ENCODE measurements at regions not wholly inside any gene's neighbourhood (a gene's known extent, or its start where the extent isn't known, plus 50 kb on each side); places are given as distances from the start of the nearest gene placed in this dataset.

DNA sequence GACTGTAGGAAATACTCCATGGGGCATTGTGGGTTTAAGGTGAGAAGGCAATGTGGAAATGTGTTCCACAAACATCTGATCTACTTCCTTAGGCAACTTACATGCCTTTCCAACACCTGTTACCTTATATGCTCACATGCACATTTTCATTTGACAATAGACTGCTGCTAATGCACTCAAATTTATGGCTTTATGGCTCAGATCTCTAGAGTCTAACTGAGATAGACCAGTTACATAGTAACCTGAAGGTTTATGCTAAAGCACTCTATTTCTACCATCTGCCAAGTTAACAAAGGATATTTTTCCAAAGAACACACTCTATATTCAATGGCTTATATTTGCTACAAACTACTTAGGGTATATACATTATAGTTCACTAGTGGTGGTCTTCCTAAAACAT, 969.0 kb downstream of the TECRL start:
- no peak overlapping the region for H3K4me3 ChIP-seq (ENCODE audit: low read length)
- H3K27ac ChIP-seq (ENCODE audit: low read length) = no peak overlapping the region
- no peaks in the 10 kb centered on the region for H3K4me1 ChIP-seq (ENCODE audit: insufficient read depth, low read length)
- H3K36me3 ChIP-seq (ENCODE audit: insufficient read depth, low read depth, low read length) = no peaks in the 10 kb centered on the region
- no peak overlapping the region for H3K9ac ChIP-seq (ENCODE audit: low read depth, low read length)
- no peaks in the 10 kb centered on the region for H3K9me3 ChIP-seq (ENCODE audit: insufficient read depth, low read depth, low read length)
- H3K27me3 ChIP-seq (ENCODE audit: insufficient read depth, low read length) = no peaks in the 10 kb centered on the region

DNA sequence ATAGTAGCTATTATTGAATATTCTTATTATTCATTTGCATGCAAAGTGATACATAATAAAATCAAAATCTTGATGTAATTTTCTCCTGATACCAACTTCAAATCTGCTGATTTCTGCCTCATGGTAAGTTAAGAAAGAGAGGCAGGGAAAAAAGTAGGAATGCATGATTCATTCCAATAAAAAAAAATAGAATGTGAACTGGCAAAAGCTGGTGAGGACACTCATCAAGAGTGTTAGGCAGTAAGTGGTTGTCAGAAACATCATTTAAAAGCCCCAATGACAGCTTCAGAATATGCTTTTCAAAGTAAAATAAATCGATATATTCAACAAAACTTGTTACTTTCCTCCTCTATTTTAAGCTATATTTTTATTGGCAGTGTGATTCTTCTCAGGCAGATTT, 979.1 kb downstream of the TECRL start:
- H3K9me3 ChIP-seq (ENCODE audit: insufficient read depth, low read depth, low read length) = no peaks in the 10 kb centered on the region
- no peak overlapping the region for H3K27ac ChIP-seq (ENCODE audit: low read length)
- no peak overlapping the region for H3K4me3 ChIP-seq (ENCODE audit: low read length)
- H3K4me1 ChIP-seq (ENCODE audit: insufficient read depth, low read length) = no peaks in the 10 kb centered on the region
- no peaks in the 10 kb centered on the region for H3K27me3 ChIP-seq (ENCODE audit: insufficient read depth, low read length)
- no peaks in the 10 kb centered on the region for H3K36me3 ChIP-seq (ENCODE audit: insufficient read depth, low read depth, low read length)
- no peak overlapping the region for H3K9ac ChIP-seq (ENCODE audit: low read depth, low read length)

DNA sequence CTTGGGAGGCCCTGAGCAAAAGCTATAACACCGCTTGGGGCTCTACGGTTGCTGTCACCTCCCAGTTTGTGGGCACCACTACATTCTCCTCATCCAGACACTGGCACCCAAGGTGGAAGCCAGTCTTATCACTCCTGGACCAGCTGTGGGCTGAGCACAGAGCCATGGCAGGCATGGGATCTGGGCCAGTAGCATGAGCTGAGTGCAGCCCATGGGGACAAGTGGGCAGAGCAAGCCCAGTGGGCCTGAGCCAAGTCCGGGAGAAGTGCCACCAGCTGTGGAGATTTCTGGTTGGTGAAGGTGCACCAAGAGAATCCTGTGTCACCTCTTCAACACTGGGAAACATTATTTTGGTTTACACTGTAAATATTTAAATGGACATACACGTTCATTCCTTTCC, 1013.0 kb downstream of the TECRL start:
- no peak overlapping the region for H3K9ac ChIP-seq (ENCODE audit: low read depth, low read length)
- H3K36me3 ChIP-seq (ENCODE audit: insufficient read depth, low read depth, low read length) = no peaks in the 10 kb centered on the region
- H3K9me3 ChIP-seq (ENCODE audit: insufficient read depth, low read depth, low read length) = peaks cover 10% of the 10 kb centered on the region; the same call in 1 of the 2 replicates
- no peaks in the 10 kb centered on the region for H3K27me3 ChIP-seq (ENCODE audit: insufficient read depth, low read length)
- H3K27ac ChIP-seq (ENCODE audit: low read length) = no peak overlapping the region
- H3K4me3 ChIP-seq (ENCODE audit: low read length) = no peak overlapping the region
- H3K4me1 ChIP-seq (ENCODE audit: insufficient read depth, low read length) = no peaks in the 10 kb centered on the region

DNA sequence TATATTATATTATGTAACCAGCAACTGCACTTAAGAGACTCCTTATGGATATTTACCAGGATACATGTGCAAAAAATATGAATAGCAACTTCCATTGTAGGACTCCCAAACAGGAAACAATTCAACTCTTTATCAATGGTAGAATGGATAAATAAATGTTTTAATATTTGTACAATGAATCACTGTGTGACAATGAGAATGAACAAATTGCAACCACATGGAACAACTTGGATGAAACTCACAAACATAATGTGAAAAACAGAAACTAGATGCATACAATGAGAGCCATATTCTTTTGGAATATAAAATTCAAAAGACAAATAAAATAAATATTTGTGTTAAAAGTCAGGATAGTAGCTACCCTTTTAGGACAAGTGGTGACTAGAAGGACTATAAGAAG, 1015.7 kb downstream of the TECRL start:
- Histone ChIP-seq H3K27ac (ENCODE audit: low read length) (no peak overlapping the region), H3K4me3 (ENCODE audit: low read length) (no peak overlapping the region), H3K36me3 (ENCODE audit: insufficient read depth, low read depth, low read length) (no peaks in the 10 kb centered on the region), H3K9me3 (ENCODE audit: insufficient read depth, low read depth, low read length) (peaks cover 10% of the 10 kb centered on the region; the same call in 1 of the 2 replicates), H3K27me3 (ENCODE audit: insufficient read depth, low read length) (no peaks in the 10 kb centered on the region), H3K9ac (ENCODE audit: low read depth, low read length) (no peak overlapping the region), H3K4me1 (ENCODE audit: insufficient read depth, low read length) (no peaks in the 10 kb centered on the region)

DNA sequence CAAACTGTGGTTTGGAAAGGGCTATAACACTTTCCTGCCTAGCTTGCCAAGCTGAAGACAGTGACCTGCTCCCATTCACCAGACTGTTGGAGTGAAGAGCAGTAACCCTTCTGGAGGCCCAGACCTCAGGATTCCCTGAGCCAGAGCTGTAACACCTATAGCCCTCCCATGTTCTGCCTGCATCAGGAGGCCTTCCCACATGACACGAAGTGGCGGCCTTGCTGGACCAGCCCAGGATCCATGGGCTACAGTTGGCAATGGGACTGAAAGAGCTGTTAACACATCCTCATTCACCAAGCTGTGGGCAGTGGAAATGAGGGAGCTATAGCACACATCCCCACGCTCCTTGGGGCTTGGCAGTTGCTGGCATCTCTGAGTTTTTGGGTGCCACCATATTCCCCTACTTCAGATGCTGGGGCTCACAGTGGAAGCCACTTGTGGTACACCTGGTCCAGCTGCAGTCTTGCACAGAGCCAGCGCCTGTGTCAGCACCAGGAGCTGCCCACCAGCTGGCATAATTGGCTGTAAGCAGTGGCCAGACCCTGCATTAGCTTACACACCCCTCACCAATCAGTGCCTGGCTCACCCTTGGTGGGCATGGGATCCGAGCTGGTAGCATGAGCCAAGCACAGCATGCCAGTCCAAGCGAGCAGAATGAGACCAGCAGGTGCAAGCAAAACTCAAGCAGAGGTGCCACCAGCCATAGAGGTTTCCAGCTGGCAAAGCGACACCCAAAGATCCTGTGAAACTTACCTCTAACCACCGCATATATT, 1029.3 kb downstream of the TECRL start:
- H3K36me3 ChIP-seq (ENCODE audit: insufficient read depth, low read depth, low read length) = no peaks in the 10 kb centered on the region
- no peak overlapping the region for H3K4me3 ChIP-seq (ENCODE audit: low read length)
- H3K27me3 ChIP-seq (ENCODE audit: insufficient read depth, low read length) = no peaks in the 10 kb centered on the region
- H3K9ac ChIP-seq (ENCODE audit: low read depth, low read length) = no peak overlapping the region
- H3K27ac ChIP-seq (ENCODE audit: low read length) = no peak overlapping the region
- no peaks in the 10 kb centered on the region for H3K4me1 ChIP-seq (ENCODE audit: insufficient read depth, low read length)
- H3K9me3 ChIP-seq (ENCODE audit: insufficient read depth, low read depth, low read length) = no peaks in the 10 kb centered on the region

DNA sequence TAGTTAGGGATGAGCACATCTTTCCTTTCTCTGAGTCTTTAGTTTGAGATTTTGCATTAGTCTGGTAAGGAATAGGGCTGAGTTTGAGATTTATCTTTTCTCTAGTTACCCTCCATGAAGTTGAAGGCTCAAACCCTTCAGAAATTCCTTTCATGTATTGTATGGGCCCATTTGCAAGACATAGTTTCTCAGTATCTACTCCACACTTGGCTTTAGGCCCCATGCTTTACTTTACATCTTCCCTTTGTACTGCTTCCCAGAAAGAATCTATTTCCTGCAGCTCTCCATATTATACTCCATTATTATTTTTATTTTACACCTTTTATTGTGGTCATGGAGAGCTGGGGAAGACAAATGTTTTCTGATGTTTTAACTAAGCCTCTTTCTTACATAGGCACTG, 1038.2 kb downstream of the TECRL start:
- H3K36me3 ChIP-seq (ENCODE audit: insufficient read depth, low read depth, low read length) = no peaks in the 10 kb centered on the region
- 0 out of 2 replicates have a peak overlapping the region, but pooled peaks have one; percentile 21 for H3K4me3 ChIP-seq (ENCODE audit: low read length)
- peaks cover 7% of the 10 kb centered on the region; the same call in 1 of the 2 replicates for H3K4me1 ChIP-seq (ENCODE audit: insufficient read depth, low read length)
- H3K27ac ChIP-seq (ENCODE audit: low read length) = no peak overlapping the region
- no peak overlapping the region for H3K9ac ChIP-seq (ENCODE audit: low read depth, low read length)
- no peaks in the 10 kb centered on the region for H3K9me3 ChIP-seq (ENCODE audit: insufficient read depth, low read depth, low read length)
- no peaks in the 10 kb centered on the region for H3K27me3 ChIP-seq (ENCODE audit: insufficient read depth, low read length)

DNA sequence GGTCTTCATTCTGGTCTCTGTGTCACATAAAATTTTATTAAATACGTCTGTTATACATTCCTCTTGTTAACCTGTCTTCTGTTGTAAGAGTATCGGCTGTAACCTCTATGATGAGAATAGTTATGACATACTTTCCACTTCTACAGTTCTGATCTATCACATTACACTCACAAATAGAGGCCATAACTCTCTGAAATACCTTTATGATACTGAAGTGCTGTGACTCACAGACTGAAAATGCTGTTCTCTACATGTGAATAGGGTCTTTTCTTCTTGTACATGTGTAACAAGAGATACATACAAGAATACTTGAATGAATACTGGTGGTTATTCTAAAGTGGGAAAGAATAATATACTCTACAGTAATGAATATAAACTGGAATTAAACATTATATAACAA, 1047.6 kb downstream of the TECRL start:
- Histone ChIP-seq H3K4me1 (ENCODE audit: insufficient read depth, low read length) (peaks cover 5% of the 10 kb centered on the region; the same call in 1 of the 2 replicates), H3K9me3 (ENCODE audit: insufficient read depth, low read depth, low read length) (no peaks in the 10 kb centered on the region), H3K36me3 (ENCODE audit: insufficient read depth, low read depth, low read length) (no peaks in the 10 kb centered on the region), H3K9ac (ENCODE audit: low read depth, low read length) (no peak overlapping the region), H3K27ac (ENCODE audit: low read length) (no peak overlapping the region), H3K4me3 (ENCODE audit: low read length) (no peak overlapping the region), H3K27me3 (ENCODE audit: insufficient read depth, low read length) (no peaks in the 10 kb centered on the region)

DNA sequence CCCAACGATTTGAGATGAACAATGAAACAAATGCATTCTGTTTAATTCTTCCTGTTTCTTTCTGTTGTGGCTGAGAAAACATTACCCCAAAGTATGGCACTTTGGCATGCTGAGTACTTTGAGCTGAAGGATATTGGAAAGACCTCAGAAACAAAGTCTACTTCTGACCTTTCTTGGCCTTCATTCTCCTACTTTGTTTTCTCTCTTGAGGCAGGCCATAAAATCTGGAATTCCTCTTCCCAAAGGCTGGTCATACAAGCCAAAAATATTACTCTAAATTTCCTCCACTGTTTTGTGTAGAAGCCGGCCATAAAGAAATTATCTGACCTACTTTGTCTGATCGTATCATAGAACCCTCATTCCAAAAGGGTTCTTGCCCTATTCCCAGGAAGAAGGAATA, 1048.2 kb downstream of the TECRL start:
- no peaks in the 10 kb centered on the region for H3K9me3 ChIP-seq (ENCODE audit: insufficient read depth, low read depth, low read length)
- no peaks in the 10 kb centered on the region for H3K36me3 ChIP-seq (ENCODE audit: insufficient read depth, low read depth, low read length)
- no peak overlapping the region for H3K27ac ChIP-seq (ENCODE audit: low read length)
- H3K9ac ChIP-seq (ENCODE audit: low read depth, low read length) = no peak overlapping the region
- H3K27me3 ChIP-seq (ENCODE audit: insufficient read depth, low read length) = no peaks in the 10 kb centered on the region
- H3K4me3 ChIP-seq (ENCODE audit: low read length) = no peak overlapping the region
- H3K4me1 ChIP-seq (ENCODE audit: insufficient read depth, low read length) = peaks cover 5% of the 10 kb centered on the region; the same call in 1 of the 2 replicates

DNA sequence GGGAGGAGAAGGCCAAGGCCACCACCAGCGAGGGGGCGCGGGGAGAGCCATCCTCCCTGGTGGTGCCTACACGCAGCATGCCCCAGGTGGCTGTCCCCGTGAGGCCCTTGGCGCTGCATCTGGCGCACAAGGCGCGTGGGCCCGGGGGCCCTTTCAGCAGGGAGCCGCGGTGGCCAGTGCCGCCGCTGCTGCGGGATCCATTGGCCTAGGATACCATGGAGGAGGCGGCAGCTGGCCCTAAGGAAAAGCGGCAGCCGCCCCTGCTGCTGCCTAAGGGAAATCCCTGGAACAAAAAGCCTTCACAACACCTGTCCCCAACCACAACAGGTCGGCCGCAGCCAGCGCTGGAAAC, 1059.6 kb downstream of the TECRL start:
- Histone ChIP-seq H3K9me3 (ENCODE audit: insufficient read depth, low read depth, low read length) (peaks cover 49% of the 10 kb centered on the region), H3K36me3 (ENCODE audit: insufficient read depth, low read depth, low read length) (no peaks in the 10 kb centered on the region), H3K9ac (ENCODE audit: low read depth, low read length) (no peak overlapping the region), H3K4me1 (ENCODE audit: insufficient read depth, low read length) (no peaks in the 10 kb centered on the region), H3K27me3 (ENCODE audit: insufficient read depth, low read length) (no peaks in the 10 kb centered on the region), H3K27ac (ENCODE audit: low read length) (no peak overlapping the region), H3K4me3 (ENCODE audit: low read length) (no peak overlapping the region)

DNA sequence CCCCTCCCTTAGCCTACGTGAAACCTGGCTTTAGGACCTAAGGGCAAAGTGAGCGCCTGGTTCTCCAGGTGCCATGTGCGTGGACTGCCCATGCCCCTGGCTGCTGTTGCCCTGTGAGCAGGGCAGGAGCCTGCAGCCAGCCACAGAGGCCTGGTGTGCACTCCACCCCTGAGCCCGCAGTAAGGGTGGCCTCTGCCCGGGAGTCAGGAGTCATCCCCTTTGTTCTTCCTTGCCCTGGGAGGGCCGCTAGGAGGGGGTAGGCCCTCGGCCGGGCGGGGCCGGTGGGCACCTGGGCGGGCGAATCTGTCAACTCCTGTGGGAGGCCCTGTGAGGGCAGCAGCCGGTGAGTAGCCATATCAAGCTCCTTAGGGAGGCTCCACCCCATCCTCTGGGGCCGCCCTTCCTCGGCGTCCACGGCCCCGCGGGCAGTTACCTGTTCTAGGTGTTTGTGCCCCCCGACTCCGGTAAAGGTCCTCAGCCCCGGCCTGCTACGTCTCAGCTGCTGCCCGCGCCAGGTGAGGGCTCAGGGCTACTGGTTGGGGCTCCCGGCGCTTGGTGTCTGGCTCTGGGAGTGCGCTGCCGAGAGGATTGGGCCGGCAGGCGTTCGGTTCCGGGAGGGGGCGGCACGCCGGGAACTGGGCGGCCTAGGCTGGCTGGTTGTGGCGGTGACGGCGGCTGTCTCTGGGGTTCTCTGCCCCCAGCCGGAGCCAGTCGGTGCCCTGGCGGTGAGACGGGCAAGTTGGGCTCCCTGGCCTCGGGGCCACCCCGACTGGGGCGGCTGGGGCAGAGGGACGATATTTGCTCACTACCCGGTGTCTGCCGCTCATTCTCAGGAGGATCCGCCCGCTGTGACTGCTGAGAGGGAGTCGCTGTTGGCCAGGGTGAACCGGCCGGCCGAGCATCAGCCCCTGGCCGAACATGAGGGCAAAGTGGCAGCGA, 1060.2 kb downstream of the TECRL start:
- Histone ChIP-seq H3K27ac (ENCODE audit: low read length) (no peak overlapping the region), H3K36me3 (ENCODE audit: insufficient read depth, low read depth, low read length) (no peaks in the 10 kb centered on the region), H3K27me3 (ENCODE audit: insufficient read depth, low read length) (no peaks in the 10 kb centered on the region), H3K9ac (ENCODE audit: low read depth, low read length) (no peak overlapping the region), H3K9me3 (ENCODE audit: insufficient read depth, low read depth, low read length) (peaks cover 55% of the 10 kb centered on the region), H3K4me3 (ENCODE audit: low read length) (no peak overlapping the region), H3K4me1 (ENCODE audit: insufficient read depth, low read length) (no peaks in the 10 kb centered on the region)

DNA sequence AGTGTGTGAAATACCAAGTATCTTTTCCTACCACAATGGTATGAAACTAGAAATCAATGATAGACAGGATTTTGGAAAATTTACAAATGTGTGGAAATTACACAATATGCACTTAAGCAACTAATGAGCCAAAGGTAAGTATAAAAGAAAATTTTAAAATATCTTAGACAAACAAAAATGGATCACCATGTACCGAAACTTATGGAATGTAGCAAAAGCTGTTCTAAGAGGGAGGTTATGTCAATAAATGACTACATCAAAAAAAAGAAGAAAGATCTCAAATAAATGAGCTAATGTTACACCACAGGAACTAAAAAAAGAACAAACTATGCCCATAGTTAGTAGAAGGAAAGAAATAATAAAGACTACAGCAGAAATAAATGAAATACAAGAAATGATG, 1084.1 kb downstream of the TECRL start:
- Histone ChIP-seq H3K27ac (ENCODE audit: low read length) (no peak overlapping the region), H3K9ac (ENCODE audit: low read depth, low read length) (no peak overlapping the region), H3K9me3 (ENCODE audit: insufficient read depth, low read depth, low read length) (peaks cover 21% of the 10 kb centered on the region), H3K4me1 (ENCODE audit: insufficient read depth, low read length) (no peaks in the 10 kb centered on the region), H3K27me3 (ENCODE audit: insufficient read depth, low read length) (no peaks in the 10 kb centered on the region), H3K4me3 (ENCODE audit: low read length) (no peak overlapping the region), H3K36me3 (ENCODE audit: insufficient read depth, low read depth, low read length) (no peaks in the 10 kb centered on the region; the same call in 1 of the 2 replicates)

DNA sequence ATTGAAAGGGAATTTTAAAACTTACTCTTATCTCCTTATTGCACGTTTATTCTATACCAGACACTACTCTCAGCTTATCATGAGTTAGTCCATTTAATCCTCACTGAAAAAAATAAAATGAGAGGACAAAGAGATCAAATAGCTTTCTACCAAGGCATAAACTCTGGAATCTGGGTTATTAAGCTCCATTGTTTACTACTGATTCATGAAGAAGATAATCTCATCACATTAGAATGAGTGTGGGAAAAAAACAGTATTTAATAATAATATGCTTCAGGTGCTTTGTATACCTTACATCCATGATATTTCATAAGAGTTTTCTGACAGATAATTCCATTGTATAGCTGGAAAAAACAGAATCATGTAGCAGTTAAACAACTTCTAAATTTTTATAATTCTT, 1092.6 kb downstream of the TECRL start:
- H3K4me3 ChIP-seq (ENCODE audit: low read length) = no peak overlapping the region
- no peaks in the 10 kb centered on the region for H3K36me3 ChIP-seq (ENCODE audit: insufficient read depth, low read depth, low read length)
- no peaks in the 10 kb centered on the region for H3K4me1 ChIP-seq (ENCODE audit: insufficient read depth, low read length)
- H3K9ac ChIP-seq (ENCODE audit: low read depth, low read length) = no peak overlapping the region
- no peaks in the 10 kb centered on the region for H3K9me3 ChIP-seq (ENCODE audit: insufficient read depth, low read depth, low read length)
- no peak overlapping the region for H3K27ac ChIP-seq (ENCODE audit: low read length)
- no peaks in the 10 kb centered on the region for H3K27me3 ChIP-seq (ENCODE audit: insufficient read depth, low read length)

Measured in iPS-20b (cell line).